Aorta (tissue), 5 donors: ENCODE measurements at regions not wholly inside any gene's neighbourhood (a gene's known extent, or its start where the extent isn't known, plus 50 kb on each side); places are given as distances from the start of the nearest gene placed in this dataset.

Experiments used
- ATAC-seq: fragments of 200-7000 bp; cut with Tn5 transposase; one replicate; pipeline ENCODE4 v1.9.1; 2022; ENCODE audit warnings: moderate library complexity; ENCODE audit not compliant: low FRiP score
- DNase-seq, 2 donors: peaks; one replicate each; pipeline ENCODE4 v3.0.0-alpha.2; 2020
- H3K27ac ChIP-seq, 2 donors: one replicate each; pipeline ENCODE4 v1.5.1; 2013; ENCODE audit warnings: low read length in 2 of 2, mild to moderate bottlenecking in 2 of 2, moderate library complexity in 2 of 2, control low read depth in 1 of 2, inconsistent platforms in 1 of 2, low read depth in 1 of 2
- H3K27me3 ChIP-seq, 2 donors: one replicate each; pipeline ENCODE4 v1.6.1; 2013; ENCODE audit warnings: control low read depth in 1 of 2, low read length in 1 of 2, mild to moderate bottlenecking in 1 of 2, moderate library complexity in 1 of 2; ENCODE audit not compliant: insufficient read depth in 2 of 2, control insufficient read depth in 1 of 2
- H3K36me3 ChIP-seq, 2 donors: one replicate each; pipeline ENCODE4 v1.6.1; 2013; ENCODE audit warnings: control low read depth in 1 of 2, low read length in 1 of 2, mild to moderate bottlenecking in 1 of 2; ENCODE audit not compliant: insufficient read depth in 2 of 2, control insufficient read depth in 1 of 2
- H3K4me1 ChIP-seq, 2 donors: one replicate each; pipeline ENCODE4 v1.6.1; 2013; ENCODE audit warnings: low read length in 2 of 2, control low read depth in 1 of 2, mild to moderate bottlenecking in 1 of 2, moderate library complexity in 1 of 2; ENCODE audit not compliant: insufficient read depth in 2 of 2, control insufficient read depth in 1 of 2
- H3K4me3 ChIP-seq, 2 donors: one replicate each; pipeline ENCODE4 v1.5.1; 2013; ENCODE audit warnings: low read length in 2 of 2, control low read depth in 1 of 2, mild to moderate bottlenecking in 1 of 2
- H3K9me3 ChIP-seq: one replicate; pipeline ENCODE4 v1.6.1; 2013; ENCODE audit warnings: mild to moderate bottlenecking, low read length; ENCODE audit not compliant: control insufficient read depth
- WGBS, 2 donors: extraction: QIAGEN DNeasy Blood & Tissue Kit; methylation state at CpG; one replicate each; pipeline ENCODE4 v1.1.7; 2013; 5-methylcytosine and 5-hydroxymethylcytosine counted together
- intact Hi-C, 2 donors: fragments of 100-400 bp; cut with DNase I; formaldehyde crosslinking; loops; one replicate each; pipeline versions ENCODE4 v1.14.2 to v1.15.0; 2022
- donor health status: healthy with polysubstance abuse.
- donor health status: Bipolar disorder and iron deficiency.
- donor health status: DM: no; HTN: no; CAD: no.
- donor health status: DM: no; HTN: no; CAD: no.
- donor health status: DM: yes; HTN: yes; CAD: no.

GRCh38 chr11:30089921-30090320 is 73.1 kb upstream of the KCNA4 start:
- Histone ChIP-seq H3K36me3 (no peaks in the 10 kb centered on the region), H3K27ac (no peak overlapping the region), H3K27me3 (no peaks in the 10 kb centered on the region), H3K4me1 (no peaks in the 10 kb centered on the region), H3K4me3 (no peak overlapping the region), H3K9me3 (no peaks in the 10 kb centered on the region)
- intact Hi-C loops = no loop called here
- ATAC-seq = no peak
- DNase-seq = no peak
- WGBS, 2 donors = 74 to 77% methylated on average over 1 of the region's 1 CpG

- intact Hi-C loops = no loop called here
- no peak for DNase-seq
- no peaks in the 10 kb centered on the region for H3K9me3 ChIP-seq
- H3K36me3 ChIP-seq = no peaks in the 10 kb centered on the region
- no peaks in the 10 kb centered on the region for H3K4me1 ChIP-seq
- no peak for ATAC-seq
- no peak overlapping the region for H3K27ac ChIP-seq
- no peaks in the 10 kb centered on the region for H3K27me3 ChIP-seq
- H3K4me3 ChIP-seq = no peak overlapping the region
These were observed 74.4 kb upstream of the KCNA4 start for GRCh38 chr11:30091246-30091645.

DNA sequence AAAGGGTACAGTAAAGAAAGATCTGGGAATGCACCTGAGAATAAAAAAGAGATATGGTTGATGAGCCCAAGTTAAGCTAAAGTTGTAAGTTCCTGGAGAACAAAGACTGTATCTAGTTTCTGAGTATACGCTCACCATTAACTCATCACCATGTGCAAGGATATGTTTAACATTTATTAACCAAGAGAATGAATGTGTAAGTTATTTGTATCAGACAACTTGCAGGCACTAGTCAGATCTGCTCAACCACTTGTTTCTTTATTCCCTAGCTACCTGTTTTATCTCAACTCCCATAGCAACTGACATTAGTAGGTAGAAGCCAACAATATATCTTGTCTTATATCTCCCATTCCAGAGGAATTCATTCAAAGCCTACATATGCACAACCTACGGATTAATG is 74.9 kb upstream of the KCNA4 start:
- Histone ChIP-seq H3K27ac (no peak overlapping the region), H3K36me3 (no peaks in the 10 kb centered on the region), H3K4me1 (no peaks in the 10 kb centered on the region), H3K9me3 (no peaks in the 10 kb centered on the region), H3K27me3 (no peaks in the 10 kb centered on the region), H3K4me3 (no peak overlapping the region)
- no peak for ATAC-seq
- WGBS, 2 donors = 88 to 93% methylated on average over 2 of the region's 2 CpGs
- no peak for DNase-seq
- intact Hi-C loops = no loop called here

DNA sequence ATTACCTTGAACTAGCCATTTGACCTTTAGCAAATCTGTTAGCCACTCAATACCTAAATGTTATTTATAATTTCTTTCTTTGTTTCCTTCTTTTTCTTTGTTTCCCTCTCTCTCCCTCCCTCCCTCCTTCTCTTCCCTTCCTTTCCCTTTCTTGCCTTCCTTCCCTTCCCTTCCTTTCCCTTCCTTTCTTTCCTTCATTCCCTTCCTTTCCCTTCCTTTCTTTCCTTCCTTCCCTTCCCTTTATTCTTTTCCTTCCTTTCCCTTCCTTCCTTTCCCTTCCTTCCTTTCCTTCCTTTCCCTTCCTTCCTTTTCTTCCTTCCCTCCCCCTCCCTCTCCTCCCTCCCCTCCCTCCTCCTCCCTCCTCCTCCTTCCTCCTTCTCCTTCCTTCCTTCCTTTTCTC is 75.7 kb upstream of the KCNA4 start:
- ATAC-seq (no peak), DNase-seq (no peak)
- Histone ChIP-seq H3K9me3 (no peaks in the 10 kb centered on the region), H3K27ac (no peak overlapping the region), H3K36me3 (no peaks in the 10 kb centered on the region), H3K27me3 (no peaks in the 10 kb centered on the region), H3K4me3 (no peak overlapping the region), H3K4me1 (no peaks in the 10 kb centered on the region)
- intact Hi-C loops = no loop called here

DNA sequence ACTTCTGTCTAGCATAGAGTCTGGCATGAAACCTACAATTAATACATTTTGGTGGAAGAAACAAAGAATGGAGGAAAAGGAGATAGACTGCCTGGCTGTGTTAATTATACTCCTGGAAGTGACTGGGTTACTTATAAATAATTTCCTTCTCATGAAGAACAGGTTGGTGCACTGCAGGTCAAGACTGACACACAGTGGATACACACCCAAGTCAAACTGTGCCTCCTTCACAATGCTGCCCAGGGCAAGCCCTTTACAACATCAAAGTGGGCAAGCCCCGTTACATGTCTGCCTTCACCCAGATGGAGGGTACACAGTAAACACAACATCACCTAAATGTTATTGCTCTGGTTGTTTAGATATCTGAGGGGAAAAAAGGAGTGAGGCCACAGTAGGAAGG is 83.7 kb upstream of the KCNA4 start:
- H3K36me3 ChIP-seq = no peaks in the 10 kb centered on the region
- no peaks in the 10 kb centered on the region for H3K27me3 ChIP-seq
- no peaks in the 10 kb centered on the region for H3K4me1 ChIP-seq
- H3K27ac ChIP-seq = no peak overlapping the region
- no peak for DNase-seq
- H3K9me3 ChIP-seq = peaks cover 2% of the 10 kb centered on the region
- no peak for ATAC-seq
- H3K4me3 ChIP-seq = no peak overlapping the region
- 76 to 92% methylated on average over 1 of the region's 1 CpG for WGBS, 2 donors
- intact Hi-C loops = no loop called here

- no peak overlapping the region for H3K27ac ChIP-seq
- WGBS, 2 donors = 46 to 55% methylated on average over 6 of the region's 6 CpGs
- no peak for DNase-seq
- no peaks in the 10 kb centered on the region for H3K4me1 ChIP-seq
- H3K9me3 ChIP-seq = peaks cover 1% of the 10 kb centered on the region
- no peaks in the 10 kb centered on the region for H3K36me3 ChIP-seq
- intact Hi-C loops = no loop called here
- ATAC-seq = peak; percentile 41
- no peaks in the 10 kb centered on the region for H3K27me3 ChIP-seq
- no peak overlapping the region for H3K4me3 ChIP-seq
These were observed 89.7 kb upstream of the KCNA4 start for GRCh38 chr11:30106222-30107181.

GRCh38 chr11:30107899-30108298 is 91.1 kb upstream of the KCNA4 start:
- Histone ChIP-seq H3K27ac (no peak overlapping the region), H3K36me3 (no peaks in the 10 kb centered on the region), H3K9me3 (no peaks in the 10 kb centered on the region), H3K27me3 (no peaks in the 10 kb centered on the region), H3K4me3 (no peak overlapping the region), H3K4me1 (no peaks in the 10 kb centered on the region)
- intact Hi-C loops = no loop called here
- DNase-seq (no peak), ATAC-seq (peak; percentile 68)
- WGBS, 2 donors = 22 to 32% methylated on average over 2 of the region's 2 CpGs

DNA sequence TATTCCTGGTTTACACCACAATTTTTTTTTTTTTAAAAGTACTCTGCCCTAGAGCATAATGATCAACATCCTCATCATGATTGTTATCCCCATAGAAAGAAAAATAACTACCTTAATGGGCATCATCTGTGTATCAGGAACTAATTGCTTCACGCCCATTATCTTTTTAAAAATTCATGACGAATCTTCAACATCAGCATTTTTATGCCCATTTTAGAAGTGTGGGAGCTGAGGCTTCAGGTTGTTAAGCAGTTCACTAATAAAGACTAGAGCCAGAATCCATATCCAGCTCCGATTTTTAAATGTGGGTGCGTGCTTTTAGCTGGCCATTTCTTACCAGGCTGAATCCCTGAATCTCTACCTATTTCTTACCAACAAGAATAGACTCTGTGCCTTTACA is 92.9 kb upstream of the KCNA4 start:
- ATAC-seq = no peak
- WGBS, 2 donors = 92 to 97% methylated on average over 4 of the region's 4 CpGs
- no peak overlapping the region for H3K27ac ChIP-seq
- no peak overlapping the region for H3K4me3 ChIP-seq
- H3K4me1 ChIP-seq = no peaks in the 10 kb centered on the region
- no peaks in the 10 kb centered on the region for H3K27me3 ChIP-seq
- H3K9me3 ChIP-seq = no peaks in the 10 kb centered on the region
- intact Hi-C loops = no loop called here
- DNase-seq = no peak
- H3K36me3 ChIP-seq = no peaks in the 10 kb centered on the region

GRCh38 chr11:30110691-30111090 is 93.9 kb upstream of the KCNA4 start:
- intact Hi-C loops = no loop called here

More at GRCh38 chr11:30110691-30111090, 93.9 kb upstream of the KCNA4 start:
- Histone ChIP-seq H3K36me3 (no peaks in the 10 kb centered on the region), H3K27ac (no peak overlapping the region), H3K4me1 (no peaks in the 10 kb centered on the region), H3K4me3 (no peak overlapping the region), H3K27me3 (no peaks in the 10 kb centered on the region), H3K9me3 (no peaks in the 10 kb centered on the region)
- DNase-seq (no peak), ATAC-seq (no peak)
- WGBS, 2 donors = 80 to 82% methylated on average over 3 of the region's 3 CpGs
